Smooth muscle cell (in vitro differentiated cells): ENCODE measurements at regions not wholly inside any gene's neighbourhood (a gene's known extent, or its start where the extent isn't known, plus 50 kb on each side); places are given as distances from the start of the nearest gene placed in this dataset.

ENCODE experiments used
- DNase-seq: peaks from one replicate; lab custom pipeline; 2025; ENCODE audit not compliant: unreplicated experiment; lab: John Stamatoyannopoulos, UW
- H2AFZ ChIP-seq: fragments of 200-600 bp; sonication (generic); 2 replicates; pipeline ENCODE4 v1.6.0; 2016; ENCODE audit warnings: antibody characterized with exemption, low read depth, mild to moderate bottlenecking
- H3F3A ChIP-seq: fragments of 200-600 bp; sonication (generic); 2 replicates; pipeline ENCODE4 v1.6.0; 2017; ENCODE audit warnings: antibody characterized with exemption, low read depth
- H3K27ac ChIP-seq: fragments of 200-600 bp; sonication (generic); 2 replicates; pipeline ENCODE4 v1.5.1; 2016; ENCODE audit warnings: low read depth, mild to moderate bottlenecking
- H3K27me3 ChIP-seq: fragments of 200-600 bp; sonication (generic); 2 replicates; pipeline ENCODE4 v1.6.1; 2016; ENCODE audit warnings: low read depth, mild to moderate bottlenecking
- H3K36me3 ChIP-seq: fragments of 200-600 bp; sonication (generic); 2 replicates; pipeline ENCODE4 v1.5.1; 2016; ENCODE audit warnings: low read depth
- H3K4me1 ChIP-seq: fragments of 200-600 bp; sonication (generic); 2 replicates; pipeline ENCODE4 v1.5.1; 2016; ENCODE audit warnings: low read depth
- H3K4me2 ChIP-seq: fragments of 200-600 bp; sonication (generic); 2 replicates; pipeline ENCODE4 v1.6.0; 2016; ENCODE audit warnings: mild to moderate bottlenecking
- H3K4me3 ChIP-seq: fragments of 200-600 bp; sonication (generic); 2 replicates; pipeline ENCODE4 v1.5.1; 2016; ENCODE audit warnings: mild to moderate bottlenecking
- H3K79me2 ChIP-seq: fragments of 200-600 bp; sonication (generic); 2 replicates; pipeline ENCODE4 v1.6.0; 2016; ENCODE audit warnings: low read depth, mild to moderate bottlenecking
- H3K9ac ChIP-seq: fragments of 200-600 bp; sonication (generic); 2 replicates; pipeline ENCODE4 v1.6.0; 2016; ENCODE audit warnings: low read depth
- H3K9me3 ChIP-seq: fragments of 200-600 bp; sonication (generic); replicated peaks from 2 replicates; pipeline ENCODE4 v1.5.1; 2016; ENCODE audit warnings: low read depth
- H4K20me1 ChIP-seq: fragments of 200-600 bp; sonication (generic); 2 replicates; pipeline ENCODE4 v1.6.0; 2016; ENCODE audit warnings: low read depth
- CTCF ChIP-seq: fragments of 200-600 bp; sonication (generic); IDR thresholded peaks from 2 replicates; pipeline ENCODE4 v1.5.1; 2017; ENCODE audit warnings: borderline replicate concordance, mild to moderate bottlenecking, antibody characterized with exemption; ENCODE audit not compliant: insufficient read depth, poor library complexity, severe bottlenecking
- WGBS: methylation state at CpG from one replicate; pipeline ENCODE4 v1.1.7; 2016; ENCODE audit warnings: low lambda C conversion rate; 5-methylcytosine and 5-hydroxymethylcytosine counted together

- Histone ChIP-seq H3F3A (peaks cover 11% of the 10 kb centered on the region), H3K36me3 (no peaks in the 10 kb centered on the region), H4K20me1 (no peaks in the 10 kb centered on the region), H3K4me3 (no peak overlapping the region), H3K79me2 (no peaks in the 10 kb centered on the region), H3K4me1 (no peaks in the 10 kb centered on the region), H3K27ac (no peak overlapping the region), H3K9me3 (no peaks in the 10 kb centered on the region), H3K27me3 (no peaks in the 10 kb centered on the region), H3K4me2 (no peak overlapping the region), H3K9ac (no peak overlapping the region), H2AFZ (no peak overlapping the region)
- 91% methylated on average over 3 of the region's 3 CpGs for WGBS
- TF ChIP-seq CTCF = no peak
- DNase-seq = no peak
These were observed 897.9 kb upstream of the CNTNAP5 start for GRCh38 chr2:123127236-123127635.

GRCh38 chr2:123128951-123129350 is 896.1 kb upstream of the CNTNAP5 start:
- TF ChIP-seq CTCF = no peak
- Histone ChIP-seq H2AFZ (peak overlapping the region; percentile 49), H3K9ac (no peak overlapping the region), H4K20me1 (no peaks in the 10 kb centered on the region), H3K9me3 (no peaks in the 10 kb centered on the region), H3F3A (peaks cover 11% of the 10 kb centered on the region), H3K27me3 (no peaks in the 10 kb centered on the region), H3K4me3 (no peak overlapping the region), H3K4me2 (no peak overlapping the region), H3K79me2 (no peaks in the 10 kb centered on the region), H3K36me3 (no peaks in the 10 kb centered on the region), H3K4me1 (no peaks in the 10 kb centered on the region), H3K27ac (no peak overlapping the region)
- DNase-seq = no peak
- 19% methylated on average over 1 of the region's 1 CpG for WGBS

- Histone ChIP-seq H2AFZ (no peak overlapping the region), H3K9me3 (no peaks in the 10 kb centered on the region), H3K79me2 (no peaks in the 10 kb centered on the region), H3K4me3 (no peak overlapping the region), H3K27ac (no peak overlapping the region), H3K27me3 (no peaks in the 10 kb centered on the region), H3F3A (no peaks in the 10 kb centered on the region), H3K9ac (no peak overlapping the region), H3K4me2 (no peak overlapping the region), H3K4me1 (no peaks in the 10 kb centered on the region), H3K36me3 (no peaks in the 10 kb centered on the region), H4K20me1 (no peaks in the 10 kb centered on the region)
- no peak for DNase-seq
- no peak for TF ChIP-seq CTCF
- 89% methylated on average over 4 of the region's 4 CpGs for WGBS
These were observed 888.7 kb upstream of the CNTNAP5 start for GRCh38 chr2:123136419-123136818.

- no peak overlapping the region for H3K4me2 ChIP-seq
- no peaks in the 10 kb centered on the region for H3F3A ChIP-seq
- no peaks in the 10 kb centered on the region for H3K79me2 ChIP-seq
- no peaks in the 10 kb centered on the region for H3K36me3 ChIP-seq
- no peaks in the 10 kb centered on the region for H3K27me3 ChIP-seq
- 85% methylated on average over 1 of the region's 1 CpG for WGBS
- H3K4me1 ChIP-seq = no peaks in the 10 kb centered on the region
- H3K9me3 ChIP-seq = no peaks in the 10 kb centered on the region
- H3K27ac ChIP-seq = no peak overlapping the region
- DNase-seq = no peak
- no peaks in the 10 kb centered on the region for H4K20me1 ChIP-seq
- H3K4me3 ChIP-seq = no peak overlapping the region
- no peak for TF ChIP-seq CTCF
- H3K9ac ChIP-seq = no peak overlapping the region
- H2AFZ ChIP-seq = no peak overlapping the region
These were observed 881.0 kb upstream of the CNTNAP5 start for GRCh38 chr2:123144082-123144481.
